ENCODE measurements at regions not wholly inside any gene's neighbourhood (a gene's known extent, or its start where the extent isn't known, plus 50 kb on each side); places are given as distances from the start of the nearest gene placed in this dataset.
"Not testable (repeated sequence)": the region's sequence is repeated elsewhere in the genome, so short reads cannot be mapped to it uniquely, and the experiment has no call there.

GRCh38 chrX:55981603-55982002 lies 250.6 kb upstream of the KLF8 start:
- no peak overlapping the region for H3K4me3 Mint-ChIP-seq
- intact Hi-C loops (cut with micrococcal nuclease), result no loop called here
- no peak overlapping the region for H3K27ac Mint-ChIP-seq
- no peaks in the 10 kb centered on the region for H3K36me3 Mint-ChIP-seq (ENCODE audit: low read depth)
- H3K9me3 Mint-ChIP-seq, result peaks cover 54% of the 10 kb centered on the region
- H3K4me1 Mint-ChIP-seq (ENCODE audit: low read depth), result no peaks in the 10 kb centered on the region
- H3K27me3 Mint-ChIP-seq, result no peaks in the 10 kb centered on the region

DNA sequence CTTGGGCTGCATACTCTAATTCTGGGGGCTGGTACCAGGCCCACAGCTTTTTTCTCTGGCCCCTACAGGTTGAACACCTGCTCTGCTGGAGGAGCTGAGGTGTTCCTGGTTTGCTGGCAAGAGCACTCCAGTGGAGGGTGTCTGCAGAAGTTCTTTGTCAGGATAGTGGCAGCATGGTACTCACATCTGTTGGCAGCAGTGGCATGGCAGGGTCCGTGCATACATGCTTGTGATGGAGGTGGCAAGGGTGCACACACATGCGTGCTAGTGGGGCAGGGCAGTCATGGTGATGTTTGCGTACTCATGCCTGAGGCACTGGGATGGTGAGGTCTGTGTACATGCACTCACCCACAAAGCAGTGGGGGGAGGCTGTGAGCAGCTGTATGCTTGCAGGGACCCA lies 235.5 kb upstream of the KLF8 start:
- H3K4me3 Mint-ChIP-seq, result no peak overlapping the region
- no peaks in the 10 kb centered on the region for H3K27me3 Mint-ChIP-seq
- no peak overlapping the region for H3K27ac Mint-ChIP-seq
- no peaks in the 10 kb centered on the region for H3K36me3 Mint-ChIP-seq (ENCODE audit: low read depth)
- H3K9me3 Mint-ChIP-seq, result peaks cover 55% of the 10 kb centered on the region
- H3K4me1 Mint-ChIP-seq (ENCODE audit: low read depth), result no peaks in the 10 kb centered on the region
- intact Hi-C loops (cut with micrococcal nuclease), result no loop called here

- H3K27ac Mint-ChIP-seq, result no peak overlapping the region
- H3K9me3 Mint-ChIP-seq, result peaks cover 45% of the 10 kb centered on the region
- no peaks in the 10 kb centered on the region for H3K36me3 Mint-ChIP-seq (ENCODE audit: low read depth)
- no peak overlapping the region for H3K4me3 Mint-ChIP-seq
- no peaks in the 10 kb centered on the region for H3K4me1 Mint-ChIP-seq (ENCODE audit: low read depth)
- H3K27me3 Mint-ChIP-seq, result no peaks in the 10 kb centered on the region
- intact Hi-C loops (cut with micrococcal nuclease), result no loop called here
Observed at GRCh38 chrX:56000174-56000573, 232.0 kb upstream of the KLF8 start.

- Mint-ChIP-seq H3K9me3 (peaks cover 45% of the 10 kb centered on the region), H3K4me3 (no peak overlapping the region), H3K4me1 (ENCODE audit: low read depth) (no peaks in the 10 kb centered on the region), H3K27ac (no peak overlapping the region), H3K36me3 (ENCODE audit: low read depth) (no peaks in the 10 kb centered on the region), H3K27me3 (no peaks in the 10 kb centered on the region)
- intact Hi-C loops (cut with micrococcal nuclease), result no loop called here
Observed at GRCh38 chrX:56000729-56001128, 231.4 kb upstream of the KLF8 start.

DNA sequence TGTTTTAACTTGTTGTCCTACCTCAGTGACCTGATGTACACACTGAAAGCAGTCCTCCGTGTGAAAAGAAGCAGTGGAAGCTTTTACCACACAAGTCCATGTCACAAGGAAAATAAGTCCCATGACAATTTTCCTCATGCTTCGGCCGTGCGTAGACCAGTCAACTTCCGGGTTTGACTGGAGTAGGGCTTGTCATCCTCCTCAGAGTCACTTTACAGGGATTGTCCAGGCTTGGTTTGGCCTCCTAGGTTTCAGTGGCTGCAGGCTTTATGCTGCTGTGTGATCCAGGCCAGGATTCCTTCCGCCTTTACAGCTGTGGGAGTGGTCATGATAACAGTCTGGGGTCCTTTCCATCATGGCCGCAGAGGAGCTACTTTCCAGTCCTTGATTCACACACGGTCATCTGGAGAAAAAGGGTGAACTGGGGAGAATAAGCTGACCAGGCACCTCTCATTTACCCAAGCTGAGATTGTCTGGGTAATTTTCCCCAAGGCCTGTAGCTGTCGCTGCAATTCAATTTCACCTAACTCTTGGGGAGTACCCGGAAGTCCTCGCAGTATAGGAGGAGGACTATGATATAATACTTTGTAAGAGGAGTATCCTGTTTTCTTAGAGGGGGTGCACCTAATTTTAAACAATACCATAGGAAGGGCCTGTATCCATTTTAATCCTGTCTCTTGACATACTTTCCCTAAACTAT lies 206.1 kb upstream of the KLF8 start:
- Mint-ChIP-seq H3K36me3 (ENCODE audit: low read depth) (no peaks in the 10 kb centered on the region), H3K27me3 (no peaks in the 10 kb centered on the region), H3K9me3 (peaks cover 17% of the 10 kb centered on the region), H3K4me3 (no peak overlapping the region), H3K27ac (no peak overlapping the region), H3K4me1 (ENCODE audit: low read depth) (no peaks in the 10 kb centered on the region)
- intact Hi-C loops (cut with micrococcal nuclease), result no loop called here

DNA sequence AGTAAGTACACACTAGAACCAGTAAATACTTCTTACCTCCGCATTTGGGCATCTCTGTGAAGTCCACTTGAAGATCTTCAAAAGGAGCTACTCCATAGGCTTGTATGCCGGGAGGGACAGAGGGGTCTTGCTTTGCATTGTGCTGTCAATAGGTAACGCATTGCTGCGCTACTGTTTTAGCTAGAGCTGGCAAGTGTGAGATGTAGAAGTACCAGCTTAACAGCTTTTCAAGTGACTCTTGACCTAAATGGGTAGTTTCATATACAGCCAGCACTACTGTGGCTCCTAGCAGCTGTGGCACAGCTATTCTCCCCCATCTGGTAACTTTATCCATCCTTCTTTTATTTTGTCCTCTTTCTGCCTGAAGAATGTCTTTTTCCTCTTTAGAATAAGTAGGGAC lies 205.3 kb upstream of the KLF8 start:
- H3K4me3 Mint-ChIP-seq, result no peak overlapping the region
- H3K4me1 Mint-ChIP-seq (ENCODE audit: low read depth), result no peaks in the 10 kb centered on the region
- H3K27me3 Mint-ChIP-seq, result no peaks in the 10 kb centered on the region
- intact Hi-C loops (cut with micrococcal nuclease), result no loop called here
- H3K9me3 Mint-ChIP-seq, result peaks cover 24% of the 10 kb centered on the region
- H3K36me3 Mint-ChIP-seq (ENCODE audit: low read depth), result no peaks in the 10 kb centered on the region
- H3K27ac Mint-ChIP-seq, result no peak overlapping the region

DNA sequence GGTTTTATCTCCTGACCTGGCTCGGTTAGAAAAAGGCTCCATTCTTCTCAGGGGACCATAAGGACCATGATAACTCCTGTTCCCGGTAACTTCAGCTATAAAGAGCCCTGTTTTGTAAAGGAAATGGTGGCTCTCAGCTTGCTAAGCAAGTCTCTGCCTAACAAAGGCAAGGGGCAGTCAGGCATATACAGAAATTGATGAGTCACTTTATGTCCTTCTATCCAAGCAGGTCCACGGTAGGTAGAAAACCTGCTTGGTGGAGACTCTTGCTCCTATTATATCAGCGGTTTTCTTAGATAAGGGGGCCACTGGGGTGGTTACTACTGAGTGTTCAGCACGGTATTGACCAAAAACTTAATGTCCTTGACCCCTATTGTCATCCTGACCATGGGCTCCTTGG lies 203.0 kb upstream of the KLF8 start:
- H3K27me3 Mint-ChIP-seq, result no peaks in the 10 kb centered on the region
- no peaks in the 10 kb centered on the region for H3K36me3 Mint-ChIP-seq (ENCODE audit: low read depth)
- intact Hi-C loops (cut with micrococcal nuclease), result no loop called here
- peaks cover 24% of the 10 kb centered on the region for H3K9me3 Mint-ChIP-seq
- no peak overlapping the region for H3K27ac Mint-ChIP-seq
- H3K4me3 Mint-ChIP-seq, result no peak overlapping the region
- no peaks in the 10 kb centered on the region for H3K4me1 Mint-ChIP-seq (ENCODE audit: low read depth)

- Mint-ChIP-seq H3K4me3 (no peak overlapping the region), H3K27ac (no peak overlapping the region), H3K36me3 (ENCODE audit: low read depth) (no peaks in the 10 kb centered on the region), H3K9me3 (peaks cover 24% of the 10 kb centered on the region), H3K27me3 (no peaks in the 10 kb centered on the region), H3K4me1 (ENCODE audit: low read depth) (no peaks in the 10 kb centered on the region)
- intact Hi-C loops (cut with micrococcal nuclease), result no loop called here
Observed at GRCh38 chrX:56029691-56030090, 202.5 kb upstream of the KLF8 start.

GRCh38 chrX:56031409-56031808 lies 200.7 kb upstream of the KLF8 start:
- Mint-ChIP-seq H3K36me3 (ENCODE audit: low read depth) (no peaks in the 10 kb centered on the region), H3K4me3 (no peak overlapping the region), H3K4me1 (ENCODE audit: low read depth) (no peaks in the 10 kb centered on the region), H3K9me3 (peaks cover 24% of the 10 kb centered on the region), H3K27me3 (no peaks in the 10 kb centered on the region), H3K27ac (no peak overlapping the region)
- intact Hi-C loops (cut with micrococcal nuclease), result no loop called here

GRCh38 chrX:56033495-56034180 lies 198.5 kb upstream of the KLF8 start:
- Mint-ChIP-seq H3K36me3 (ENCODE audit: low read depth) (no peaks in the 10 kb centered on the region), H3K4me1 (ENCODE audit: low read depth) (no peaks in the 10 kb centered on the region), H3K27me3 (no peaks in the 10 kb centered on the region), H3K27ac (no peak overlapping the region), H3K9me3 (peaks cover 24% of the 10 kb centered on the region), H3K4me3 (no peak overlapping the region)
- intact Hi-C loops (cut with micrococcal nuclease), result no loop called here

- H3K36me3 Mint-ChIP-seq (ENCODE audit: low read depth); H3K27me3 Mint-ChIP-seq; H3K4me1 Mint-ChIP-seq (ENCODE audit: low read depth); H3K4me3 Mint-ChIP-seq; intact Hi-C loops (cut with micrococcal nuclease); H3K27ac Mint-ChIP-seq: not testable (repeated sequence)
- H3K9me3 Mint-ChIP-seq, result peaks cover 50% of the 10 kb centered on the region
Observed at GRCh38 chrX:56052673-56053330, 179.4 kb upstream of the KLF8 start.

- Mint-ChIP-seq H3K36me3 (ENCODE audit: low read depth) (no peaks in the 10 kb centered on the region), H3K4me3 (no peak overlapping the region), H3K4me1 (ENCODE audit: low read depth) (no peaks in the 10 kb centered on the region), H3K9me3 (peaks cover 60% of the 10 kb centered on the region), H3K27me3 (no peaks in the 10 kb centered on the region), H3K27ac (no peak overlapping the region)
- intact Hi-C loops (cut with micrococcal nuclease), result no loop called here
Observed at GRCh38 chrX:56057325-56057724, 174.8 kb upstream of the KLF8 start.

- intact Hi-C loops (cut with micrococcal nuclease), result no loop called here
- H3K36me3 Mint-ChIP-seq (ENCODE audit: low read depth), result no peaks in the 10 kb centered on the region
- peaks cover 24% of the 10 kb centered on the region for H3K9me3 Mint-ChIP-seq
- no peak overlapping the region for H3K27ac Mint-ChIP-seq
- H3K27me3 Mint-ChIP-seq, result no peaks in the 10 kb centered on the region
- H3K4me3 Mint-ChIP-seq, result no peak overlapping the region
- H3K4me1 Mint-ChIP-seq (ENCODE audit: low read depth), result no peaks in the 10 kb centered on the region
Observed at GRCh38 chrX:56066016-56066415, 166.1 kb upstream of the KLF8 start.

- Mint-ChIP-seq H3K36me3 (ENCODE audit: low read depth) (no peaks in the 10 kb centered on the region), H3K9me3 (peaks cover 1% of the 10 kb centered on the region), H3K4me1 (ENCODE audit: low read depth) (no peaks in the 10 kb centered on the region), H3K27me3 (no peaks in the 10 kb centered on the region), H3K4me3 (no peak overlapping the region), H3K27ac (no peak overlapping the region)
- intact Hi-C loops (cut with micrococcal nuclease), result no loop called here
Observed at GRCh38 chrX:56068274-56068758, 163.8 kb upstream of the KLF8 start.

All from dendritic cell treated with granulocyte-macrophage colony-stimulating factor and Interleukin-4, amounts not matched to agents 40 ng/mL and 50 ng/mL, for 4 days (primary cell).